Transverse colon (tissue), 4 donors: ENCODE measurements at regions not wholly inside any gene's neighbourhood (a gene's known extent, or its start where the extent isn't known, plus 50 kb on each side); places are given as distances from the start of the nearest gene placed in this dataset.
A peak's percentile ranks its signal among the peaks of the same experiment; 100 is the strongest.

ENCODE experiments used
- DNase-seq: peaks from one replicate; pipeline ENCODE4 v3.0.0-alpha.2; 2019
- H3K27ac ChIP-seq, 4 donors: fragments of 200-600 bp; sonication (generic); 2 replicates each; pipeline ENCODE4 v1.5.1; 2016 to 2018; ENCODE audit warnings: inconsistent platforms in 4 of 4
- H3K27me3 ChIP-seq: fragments of 200-600 bp; sonication (generic); 2 replicates; pipeline ENCODE4 v1.5.1; 2017; ENCODE audit warnings: inconsistent platforms
- H3K36me3 ChIP-seq, 4 donors: fragments of 200-600 bp; sonication (generic); 2 replicates each; pipeline ENCODE4 v1.5.1; 2017 to 2019; ENCODE audit warnings: inconsistent platforms in 4 of 4
- H3K4me1 ChIP-seq, 4 donors: fragments of 200-600 bp; sonication (generic); 2 replicates each; pipeline ENCODE4 v1.5.1; 2017 to 2020; ENCODE audit warnings: inconsistent platforms in 4 of 4
- H3K4me3 ChIP-seq, 4 donors: fragments of 200-600 bp; sonication (generic); 1 replicate in 1 of 4; 2 replicates in 3 of 4; pipeline versions ENCODE4 v1.5.1 to v1.6.1; 2017 to 2019; ENCODE audit warnings: inconsistent platforms in 4 of 4
- H3K9me3 ChIP-seq, 2 donors: fragments of 200-600 bp; sonication (generic); 2 replicates each; pipeline ENCODE4 v1.5.1; 2017 to 2019; ENCODE audit warnings: inconsistent platforms in 2 of 2
- EP300 ChIP-seq: sonication (generic); formaldehyde crosslinking; IDR thresholded peaks from one replicate; pipeline ENCODE4 v1.6.1; 2017; ENCODE audit warnings: antibody characterized with exemption, low read depth
- POLR2A ChIP-seq: fragments of 450-650 bp; IDR thresholded peaks from one replicate; pipeline ENCODE4 v1.6.1; 2016; ENCODE audit warnings: antibody characterized with exemption, mild to moderate bottlenecking, moderate library complexity
- POLR2AphosphoS5 ChIP-seq, 3 donors: sonication (generic); formaldehyde crosslinking; IDR thresholded peaks; one replicate each; pipeline ENCODE4 v1.6.1; 2016; ENCODE audit warnings: antibody characterized with exemption in 3 of 3
- WGBS, 2 donors: methylation state at CpG; one replicate each; pipeline ENCODE4 v1.1.5; 2018; ENCODE audit warnings: low coverage in 1 of 2; 5-methylcytosine and 5-hydroxymethylcytosine counted together
- in situ Hi-C, 4 donors: fragments of 200-750 bp; cut with MboI; loops; one replicate each; pipeline versions ENCODE4 v1.15.0 to v1.15.1; 2017; ENCODE audit warnings: low sequenced_read_pairs in 3 of 4, low pct_ligation_motif_present in 1 of 4, low pct_unique_long_range_greater_than_20kb in 1 of 4
- intact Hi-C: fragments of 100-400 bp; cut with DNase I; formaldehyde crosslinking; loops from one replicate; pipeline ENCODE4 v1.15.1; 2023; ENCODE audit warnings: low total_unique reads
- TF ChIP-seq, protein P1 (sequence below), 5 experiments: fragments of 200-600 bp in 3 of 5; fragments of 450-650 bp in 2 of 5; sonication (generic) in 3 of 5; IDR thresholded peaks; 1 replicate in 2 of 5; 2 replicates in 3 of 5; pipeline ENCODE4 v1.5.1; 2016 to 2017; ENCODE audit warnings: antibody characterized with exemption in 5 of 5, inconsistent platforms in 3 of 5, mild to moderate bottlenecking in 2 of 5, moderate library complexity in 1 of 5

DNA sequence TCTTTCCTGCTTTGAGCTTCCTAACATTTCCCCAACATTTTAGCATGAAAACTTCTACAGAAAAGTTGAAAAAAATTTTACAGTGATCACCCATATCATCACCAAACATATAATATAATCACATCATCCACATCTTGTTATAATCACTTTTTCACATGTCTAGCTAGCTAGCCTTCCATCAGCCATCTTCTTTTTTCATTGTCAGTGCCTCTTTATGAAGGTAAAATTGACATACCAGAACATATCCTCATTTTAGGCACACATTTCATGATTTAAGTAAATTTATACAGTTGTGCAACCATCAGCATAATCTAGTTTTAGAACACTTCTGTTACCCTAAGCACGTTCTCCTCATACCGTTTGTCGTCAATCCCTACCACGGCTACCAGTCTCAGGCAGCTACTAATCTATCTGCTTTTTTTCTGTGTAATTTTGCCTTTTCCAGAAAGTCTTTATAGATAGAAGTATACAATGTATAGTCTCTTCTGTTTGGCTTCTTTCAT lies 73.7 kb downstream of the VEGFA start:
- WGBS, 2 donors, result 81 to 99% methylated on average over 4 of the region's 4 CpGs
- in situ Hi-C loops (no loop called here), intact Hi-C loops (no loop called here)
- peak overlapping the region; percentile 68 to 74 (median 70) for H3K27ac ChIP-seq
- no peak for TF ChIP-seq POLR2AphosphoS5 (IDR thresholded peaks at IDR 0.05)
- TF ChIP-seq EP300, result no peak
- TF ChIP-seq POLR2A, result no peak
- TF ChIP-seq, protein P1, sequence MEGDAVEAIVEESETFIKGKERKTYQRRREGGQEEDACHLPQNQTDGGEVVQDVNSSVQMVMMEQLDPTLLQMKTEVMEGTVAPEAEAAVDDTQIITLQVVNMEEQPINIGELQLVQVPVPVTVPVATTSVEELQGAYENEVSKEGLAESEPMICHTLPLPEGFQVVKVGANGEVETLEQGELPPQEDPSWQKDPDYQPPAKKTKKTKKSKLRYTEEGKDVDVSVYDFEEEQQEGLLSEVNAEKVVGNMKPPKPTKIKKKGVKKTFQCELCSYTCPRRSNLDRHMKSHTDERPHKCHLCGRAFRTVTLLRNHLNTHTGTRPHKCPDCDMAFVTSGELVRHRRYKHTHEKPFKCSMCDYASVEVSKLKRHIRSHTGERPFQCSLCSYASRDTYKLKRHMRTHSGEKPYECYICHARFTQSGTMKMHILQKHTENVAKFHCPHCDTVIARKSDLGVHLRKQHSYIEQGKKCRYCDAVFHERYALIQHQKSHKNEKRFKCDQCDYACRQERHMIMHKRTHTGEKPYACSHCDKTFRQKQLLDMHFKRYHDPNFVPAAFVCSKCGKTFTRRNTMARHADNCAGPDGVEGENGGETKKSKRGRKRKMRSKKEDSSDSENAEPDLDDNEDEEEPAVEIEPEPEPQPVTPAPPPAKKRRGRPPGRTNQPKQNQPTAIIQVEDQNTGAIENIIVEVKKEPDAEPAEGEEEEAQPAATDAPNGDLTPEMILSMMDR (IDR thresholded peaks at IDR 0.05), result no peak
- no peaks in the 10 kb centered on the region for H3K9me3 ChIP-seq
- H3K4me1 ChIP-seq, result peaks cover 8 to 15% (median 12%) of the 10 kb centered on the region in 4 donors
- no peaks in the 10 kb centered on the region for H3K27me3 ChIP-seq
- H3K36me3 ChIP-seq, result no peaks in the 10 kb centered on the region
- no peak overlapping the region for H3K4me3 ChIP-seq
- no peak for DNase-seq

DNA sequence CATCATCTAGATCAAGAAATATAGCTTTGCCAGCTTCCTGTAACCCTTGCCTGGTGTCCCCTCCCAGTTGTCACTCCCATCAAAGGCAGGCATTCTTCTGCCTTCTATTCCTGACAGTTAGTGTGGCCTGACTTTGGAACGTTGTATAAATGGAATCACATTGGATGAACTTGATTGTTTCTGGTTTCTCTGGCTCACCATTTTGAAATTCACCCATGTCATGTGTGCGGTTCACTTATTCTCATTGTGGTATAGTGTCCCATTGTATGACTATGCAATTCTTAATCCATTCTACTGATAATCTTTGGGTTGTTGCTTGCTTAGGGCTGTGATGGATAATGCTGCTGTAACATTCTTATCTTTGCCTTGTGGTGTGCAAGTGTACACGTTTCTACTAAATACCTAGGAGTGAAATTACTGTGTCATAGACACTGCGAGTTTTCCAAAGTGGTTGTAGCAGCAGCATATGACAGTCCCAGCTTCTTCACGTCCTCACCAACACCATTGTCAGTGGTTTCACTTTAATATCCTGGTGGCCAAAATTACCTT lies 73.2 kb downstream of the VEGFA start:
- DNase-seq, result peak; percentile 56

DNA sequence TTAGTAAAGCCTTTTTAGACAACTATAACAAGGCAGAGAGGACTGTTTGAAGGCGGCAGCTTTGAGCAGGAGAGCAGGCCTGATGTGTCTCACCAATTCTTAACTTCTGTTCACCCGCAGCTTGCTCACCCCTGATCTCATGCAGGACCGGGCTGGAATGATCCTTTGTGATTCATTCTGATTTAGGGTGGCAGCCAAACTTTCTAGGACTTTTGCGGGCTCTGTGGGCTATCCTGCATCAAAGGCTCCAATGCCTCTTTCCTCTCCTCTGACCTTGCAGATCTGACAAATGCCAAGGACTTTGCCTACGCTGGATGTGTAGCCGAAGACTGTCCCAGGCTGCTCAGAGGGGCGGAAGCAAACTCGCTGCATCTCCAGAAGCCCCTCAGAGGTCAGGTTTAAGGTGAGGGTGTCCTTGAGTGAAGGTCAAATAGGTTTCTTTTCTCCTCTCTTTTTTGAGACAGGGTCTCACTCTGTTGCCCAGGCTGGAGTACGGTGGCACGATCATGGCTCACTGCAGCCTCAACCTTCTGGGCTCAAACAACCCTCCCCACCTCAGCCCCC lies 72.3 kb downstream of the VEGFA start:
- H3K36me3 ChIP-seq, result no peaks in the 10 kb centered on the region
- H3K4me3 ChIP-seq, result no peak overlapping the region
- 43 to 69% methylated on average over 2 to 10 of the region's 10 CpGs for WGBS, 2 donors
- peaks cover 8 to 15% (median 12%) of the 10 kb centered on the region in 4 donors for H3K4me1 ChIP-seq
- TF ChIP-seq, protein P1 (IDR thresholded peaks at IDR 0.05), result no peak
- TF ChIP-seq POLR2A, result no peak
- no peak for TF ChIP-seq EP300
- TF ChIP-seq POLR2AphosphoS5 (IDR thresholded peaks at IDR 0.05), result no peak
- peak overlapping the region; percentile 68 to 74 (median 70) for H3K27ac ChIP-seq
- H3K9me3 ChIP-seq, result no peaks in the 10 kb centered on the region
- DNase-seq, result peak; percentile 31
- in situ Hi-C loops (no loop called here), intact Hi-C loops (no loop called here)
- H3K27me3 ChIP-seq, result no peaks in the 10 kb centered on the region

More for the DNA sequence above, 73.2 kb downstream of the VEGFA start:
- in situ Hi-C loops, result no loop called here
- TF ChIP-seq EP300 (peak; percentile 30), POLR2AphosphoS5 (IDR thresholded peaks at IDR 0.05) (peak in 2 of 3 donors; percentile 40 to 45), POLR2A (no peak)
- TF ChIP-seq, protein P1 (IDR thresholded peaks at IDR 0.05), result no peak
- Histone ChIP-seq H3K27me3 (no peaks in the 10 kb centered on the region), H3K4me3 (no peak overlapping the region), H3K27ac (peak overlapping the region; percentile 68 to 74 (median 70)), H3K4me1 (peaks cover 8 to 15% (median 12%) of the 10 kb centered on the region in 4 donors), H3K36me3 (no peaks in the 10 kb centered on the region), H3K9me3 (no peaks in the 10 kb centered on the region)
- 41 to 55% methylated on average over 2 to 5 of the region's 5 CpGs for WGBS, 2 donors
- intact Hi-C loops, result no loop called here

DNA sequence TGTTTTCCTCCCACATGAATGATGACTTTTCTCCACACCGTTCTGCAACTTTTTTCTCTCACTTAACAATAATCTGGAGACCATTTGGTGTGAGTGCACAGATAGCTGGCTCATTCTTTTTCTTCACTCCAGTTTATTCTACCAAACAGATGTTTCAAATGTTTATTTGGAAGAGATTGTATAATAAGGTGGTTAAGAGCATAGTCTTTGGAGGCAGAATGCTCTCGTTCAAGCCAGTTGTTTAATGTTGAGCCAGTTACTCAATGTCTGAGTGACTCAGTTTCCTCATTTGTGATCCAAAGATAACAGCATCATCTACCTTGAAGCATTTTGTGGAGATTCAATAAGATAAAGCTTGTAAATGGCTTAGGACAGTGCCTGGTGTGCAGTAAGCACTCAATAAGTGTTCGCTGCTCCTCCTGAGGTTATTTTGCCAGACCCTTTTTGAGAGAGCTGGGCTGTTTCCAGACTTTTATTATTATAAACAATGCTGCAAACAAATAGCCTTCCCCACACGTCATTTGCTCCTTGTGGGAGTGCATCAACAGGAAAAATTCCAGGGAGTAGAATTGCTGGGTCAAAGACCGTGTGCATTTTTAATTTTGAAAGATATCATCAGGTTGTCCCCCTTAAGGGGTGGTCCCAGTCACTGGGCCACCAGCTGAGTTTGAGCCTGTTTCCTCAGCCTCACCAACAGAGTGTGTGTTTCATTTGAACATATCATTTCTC lies 70.6 kb downstream of the VEGFA start:
- no peaks in the 10 kb centered on the region for H3K27me3 ChIP-seq
- TF ChIP-seq, protein P1 (IDR thresholded peaks at IDR 0.05), result no peak
- no peak for TF ChIP-seq EP300
- TF ChIP-seq POLR2A, result no peak
- no peak for TF ChIP-seq POLR2AphosphoS5 (IDR thresholded peaks at IDR 0.05)
- no peak overlapping the region for H3K4me3 ChIP-seq
- H3K4me1 ChIP-seq, result peaks cover 8 to 15% (median 12%) of the 10 kb centered on the region in 4 donors
- H3K36me3 ChIP-seq, result no peaks in the 10 kb centered on the region
- intact Hi-C loops (no loop called here), in situ Hi-C loops (no loop called here)
- no peak for DNase-seq
- 44 to 60% methylated on average over 4 to 5 of the region's 5 CpGs for WGBS, 2 donors
- H3K9me3 ChIP-seq, result no peaks in the 10 kb centered on the region
- H3K27ac ChIP-seq, result no peak overlapping the region
